Esophagus (tissue), 2 donors: ENCODE measurements at regions not wholly inside any gene's neighbourhood (a gene's known extent, or its start where the extent isn't known, plus 50 kb on each side); places are given as distances from the start of the nearest gene placed in this dataset.
"Not testable (repeated sequence)": the region's sequence is repeated elsewhere in the genome, so short reads cannot be mapped to it uniquely, and the experiment has no call there.

Experiments
- H3K27ac ChIP-seq, 2 donors: one replicate each; pipeline ENCODE4 v1.5.1; 2013; ENCODE audit warnings: low read depth in 2 of 2, mild to moderate bottlenecking in 2 of 2, inconsistent platforms in 1 of 2, low read length in 1 of 2, moderate library complexity in 1 of 2
- H3K27me3 ChIP-seq, 2 donors: one replicate each; pipeline ENCODE4 v1.6.1; 2013; ENCODE audit warnings: low read length in 2 of 2, control low read depth in 1 of 2, mild to moderate bottlenecking in 1 of 2; ENCODE audit not compliant: insufficient read depth in 2 of 2, control insufficient read depth in 1 of 2
- H3K36me3 ChIP-seq, 2 donors: one replicate each; pipeline ENCODE4 v1.6.1; 2013; ENCODE audit warnings: low read length in 1 of 2; ENCODE audit not compliant: control insufficient read depth in 2 of 2, insufficient read depth in 2 of 2
- H3K4me1 ChIP-seq, 2 donors: one replicate each; pipeline ENCODE4 v1.6.1; 2013; ENCODE audit warnings: low read length in 1 of 2; ENCODE audit not compliant: control insufficient read depth in 2 of 2, insufficient read depth in 2 of 2
- H3K4me3 ChIP-seq, 2 donors: one replicate each; pipeline ENCODE4 v1.5.1; 2013; ENCODE audit warnings: low read length in 2 of 2, mild to moderate bottlenecking in 2 of 2, low read depth in 1 of 2, moderate library complexity in 1 of 2
- H3K9me3 ChIP-seq, 2 donors: one replicate each; pipeline ENCODE4 v1.6.1; 2013; ENCODE audit warnings: mild to moderate bottlenecking in 2 of 2, low read depth in 1 of 2, low read length in 1 of 2, moderate library complexity in 1 of 2; ENCODE audit not compliant: control insufficient read depth in 2 of 2, insufficient read depth in 1 of 2
- WGBS, 2 donors: extraction: QIAGEN DNeasy Blood & Tissue Kit; methylation state at CpG; one replicate each; pipeline ENCODE4 v1.1.7; 2013; 5-methylcytosine and 5-hydroxymethylcytosine counted together
- donor health status: healthy with polysubstance abuse.
- donor health status: Bipolar disorder and iron deficiency.

DNA sequence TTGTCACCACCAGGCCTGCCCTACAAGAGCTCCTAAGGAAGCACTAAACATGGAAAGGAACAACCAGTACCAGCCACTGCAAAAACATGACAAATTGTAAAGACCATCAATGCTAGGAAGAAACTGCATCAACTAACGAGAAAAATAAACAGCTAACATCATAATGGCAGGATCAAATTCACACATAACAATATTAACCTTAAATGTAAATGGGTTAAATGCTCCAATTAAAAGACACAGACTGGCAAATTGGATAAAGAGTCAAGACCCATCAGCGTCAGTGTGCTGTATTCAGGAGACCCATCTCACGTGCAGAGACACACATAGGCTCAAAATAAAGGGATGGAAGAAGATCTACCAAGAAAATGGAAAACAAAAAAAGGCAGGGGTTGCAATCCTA is 77.0 kb upstream of the SAMSN1 start:
- WGBS, 2 donors = 68 to 79% methylated on average over 3 of the region's 3 CpGs
- not testable (repeated sequence) for H3K27me3 ChIP-seq, H3K4me1 ChIP-seq, H3K4me3 ChIP-seq, H3K9me3 ChIP-seq, H3K27ac ChIP-seq, H3K36me3 ChIP-seq

GRCh38 chr21:14620152-14620551 is 74.0 kb upstream of the SAMSN1 start:
- WGBS, 2 donors = 39 to 48% methylated on average over 2 of the region's 2 CpGs
- Histone ChIP-seq H3K27ac (no peak overlapping the region), H3K27me3 (no peaks in the 10 kb centered on the region), H3K4me3 (no peak overlapping the region), H3K4me1 (no peaks in the 10 kb centered on the region), H3K9me3 (no peaks in the 10 kb centered on the region), H3K36me3 (no peaks in the 10 kb centered on the region)

DNA sequence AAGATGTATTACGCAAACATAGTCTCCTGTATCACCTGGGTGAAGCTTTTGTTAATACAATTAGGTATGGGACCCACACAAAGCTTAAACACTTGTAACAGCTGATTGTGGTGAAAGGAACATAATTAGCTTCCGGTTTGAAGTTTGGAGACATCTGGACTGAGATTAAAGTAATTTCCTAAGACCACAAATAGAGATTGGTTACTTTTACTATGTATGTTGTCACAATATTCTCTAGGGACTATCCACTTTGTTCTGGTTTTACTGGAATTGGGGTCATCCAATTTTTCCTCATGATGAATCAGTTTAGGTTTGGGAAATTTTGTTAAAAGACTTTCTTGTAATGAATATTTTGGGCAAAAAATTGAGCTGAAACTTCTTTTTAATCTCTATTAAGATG is 71.8 kb upstream of the SAMSN1 start:
- H3K4me1 ChIP-seq = no peaks in the 10 kb centered on the region
- H3K36me3 ChIP-seq = no peaks in the 10 kb centered on the region
- no peaks in the 10 kb centered on the region for H3K9me3 ChIP-seq
- H3K27me3 ChIP-seq = no peaks in the 10 kb centered on the region
- no peak overlapping the region for H3K4me3 ChIP-seq
- H3K27ac ChIP-seq = no peak overlapping the region
- WGBS, 2 donors = 74 to 77% methylated on average over 2 of the region's 2 CpGs

GRCh38 chr21:14617040-14617393 is 70.9 kb upstream of the SAMSN1 start:
- H3K36me3 ChIP-seq = no peaks in the 10 kb centered on the region
- H3K9me3 ChIP-seq = no peaks in the 10 kb centered on the region
- no peak overlapping the region for H3K4me3 ChIP-seq
- 47 to 54% methylated on average over 2 of the region's 2 CpGs for WGBS, 2 donors
- H3K27ac ChIP-seq = no peak overlapping the region
- H3K4me1 ChIP-seq = no peaks in the 10 kb centered on the region
- no peaks in the 10 kb centered on the region for H3K27me3 ChIP-seq

GRCh38 chr21:14616380-14617039 is 70.4 kb upstream of the SAMSN1 start:
- no peaks in the 10 kb centered on the region for H3K4me1 ChIP-seq
- no peaks in the 10 kb centered on the region for H3K36me3 ChIP-seq
- H3K27me3 ChIP-seq = no peaks in the 10 kb centered on the region
- H3K9me3 ChIP-seq = no peaks in the 10 kb centered on the region
- no peak overlapping the region for H3K4me3 ChIP-seq
- 44 to 55% methylated on average over 4 of the region's 4 CpGs for WGBS, 2 donors
- H3K27ac ChIP-seq = no peak overlapping the region

DNA sequence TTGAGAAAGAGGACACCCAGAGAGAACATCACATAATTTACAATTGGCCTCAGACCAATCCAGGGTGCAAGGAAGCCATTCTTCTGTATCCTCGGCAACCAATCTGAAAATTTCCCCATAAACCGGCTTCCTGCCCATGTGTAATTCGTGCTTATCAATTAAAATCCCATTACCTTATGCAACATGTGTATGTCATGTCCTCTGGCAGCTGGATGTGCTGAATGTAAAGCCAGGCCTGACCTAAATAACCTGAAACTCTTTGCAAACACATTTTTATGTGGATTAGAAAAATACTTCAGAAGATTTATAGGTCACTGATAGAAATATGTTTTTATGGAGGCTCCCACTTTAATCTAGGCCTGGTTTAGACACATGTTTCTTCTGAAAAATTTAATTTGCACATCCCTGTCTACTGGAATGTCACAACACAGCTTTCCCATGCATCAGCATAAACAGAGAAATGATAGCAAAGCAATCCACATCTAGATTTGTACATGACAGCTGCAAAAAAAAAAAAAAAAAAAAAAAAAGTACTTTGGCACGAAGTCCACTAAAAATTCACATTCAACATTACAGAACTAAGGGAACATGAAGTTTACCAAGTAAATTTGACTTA is 69.4 kb upstream of the SAMSN1 start:
- no peak overlapping the region for H3K27ac ChIP-seq
- no peaks in the 10 kb centered on the region for H3K36me3 ChIP-seq
- no peak overlapping the region for H3K4me3 ChIP-seq
- H3K27me3 ChIP-seq = no peaks in the 10 kb centered on the region
- 64 to 72% methylated on average over 4 of the region's 4 CpGs for WGBS, 2 donors
- H3K9me3 ChIP-seq = no peaks in the 10 kb centered on the region
- no peaks in the 10 kb centered on the region for H3K4me1 ChIP-seq

DNA sequence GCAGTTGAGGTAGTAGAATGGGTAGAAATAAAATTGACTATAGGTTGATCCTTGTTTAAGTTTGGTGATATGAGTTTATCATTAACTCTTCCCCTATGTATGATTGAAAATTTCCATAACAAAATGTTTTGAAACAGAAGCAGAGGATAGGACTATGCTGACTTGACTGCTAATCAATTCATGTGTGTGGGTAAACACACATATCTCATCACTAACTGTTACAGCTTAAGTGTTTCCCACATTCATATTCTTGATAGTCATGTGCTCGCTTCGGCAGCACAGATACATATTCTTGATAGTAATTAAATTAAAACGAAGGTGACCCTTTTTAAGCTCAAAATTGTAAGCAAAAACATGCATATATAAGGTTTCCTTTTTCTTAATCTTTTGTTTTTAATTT is 68.2 kb upstream of the SAMSN1 start:
- H3K27ac ChIP-seq = no peak overlapping the region
- H3K4me3 ChIP-seq = no peak overlapping the region
- H3K27me3 ChIP-seq = no peaks in the 10 kb centered on the region
- no peaks in the 10 kb centered on the region for H3K9me3 ChIP-seq
- WGBS, 2 donors = 60 to 75% methylated on average over 3 of the region's 3 CpGs
- no peaks in the 10 kb centered on the region for H3K36me3 ChIP-seq
- no peaks in the 10 kb centered on the region for H3K4me1 ChIP-seq

DNA sequence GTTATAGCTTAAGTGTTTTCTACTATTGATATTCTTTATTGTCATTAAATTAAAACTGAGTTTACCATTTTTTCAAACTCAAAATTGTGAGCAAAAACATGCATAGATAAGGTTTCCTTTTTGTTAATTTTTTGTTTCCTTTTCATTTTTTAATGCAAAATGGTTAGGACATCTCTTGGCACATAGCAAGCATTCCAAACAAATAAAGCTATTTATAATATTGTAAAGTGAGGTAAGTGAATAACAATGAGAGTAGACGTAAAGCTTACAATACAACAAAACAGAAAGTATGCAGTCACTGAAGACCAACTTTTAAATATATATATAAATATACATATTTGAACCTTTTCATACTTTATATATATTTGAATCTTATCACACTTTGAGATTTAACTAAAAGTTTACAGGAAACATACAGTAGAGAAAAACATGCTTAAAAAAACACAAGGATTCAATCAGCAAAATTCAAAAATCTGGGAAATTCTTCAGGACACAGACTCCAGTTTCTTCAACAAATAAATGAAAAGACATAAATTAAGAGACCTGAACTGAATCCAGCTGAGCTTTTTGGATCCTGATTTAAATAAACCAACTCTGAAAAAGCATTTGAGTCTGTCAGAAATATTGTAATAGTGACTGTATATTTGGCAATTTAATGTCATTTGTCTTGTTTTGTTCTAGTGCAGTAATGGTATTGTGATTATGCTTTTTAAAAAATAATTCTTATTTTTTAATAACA is 67.5 kb upstream of the SAMSN1 start:
- no peak overlapping the region for H3K4me3 ChIP-seq
- H3K9me3 ChIP-seq = no peaks in the 10 kb centered on the region
- 41 to 52% methylated on average over 1 of the region's 1 CpG for WGBS, 2 donors
- H3K27me3 ChIP-seq = no peaks in the 10 kb centered on the region
- no peaks in the 10 kb centered on the region for H3K4me1 ChIP-seq
- H3K36me3 ChIP-seq = no peaks in the 10 kb centered on the region
- no peak overlapping the region for H3K27ac ChIP-seq

GRCh38 chr21:14610119-14610518 is 64.0 kb upstream of the SAMSN1 start:
- not testable (repeated sequence) for H3K9me3 ChIP-seq, H3K4me3 ChIP-seq, H3K4me1 ChIP-seq, H3K27me3 ChIP-seq, H3K36me3 ChIP-seq, H3K27ac ChIP-seq
- 80 to 87% methylated on average over 6 of the region's 6 CpGs for WGBS, 2 donors

DNA sequence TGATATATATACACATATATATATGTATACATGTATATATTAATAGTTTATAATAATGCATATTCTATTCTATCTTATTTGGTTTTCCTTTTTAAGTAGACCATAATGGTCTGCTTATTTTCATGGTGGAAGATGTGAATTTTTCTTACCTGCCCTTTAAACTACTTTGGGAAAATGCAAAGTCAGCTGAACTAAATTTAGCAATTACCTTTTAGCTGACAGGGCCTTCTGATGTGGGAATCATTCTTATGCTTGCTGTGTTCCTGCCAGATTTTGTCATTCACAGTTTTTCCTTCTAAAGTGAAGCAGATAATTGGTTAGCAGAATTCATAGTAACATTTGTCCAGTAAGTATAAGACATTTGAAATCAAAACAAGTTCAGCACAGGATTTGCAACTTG is 63.2 kb upstream of the SAMSN1 start:
- H3K27ac ChIP-seq = no peak overlapping the region
- no peaks in the 10 kb centered on the region for H3K27me3 ChIP-seq
- H3K36me3 ChIP-seq = no peaks in the 10 kb centered on the region
- no peaks in the 10 kb centered on the region for H3K4me1 ChIP-seq
- H3K9me3 ChIP-seq = peaks cover 0 to 3% of the 10 kb centered on the region in 2 donors
- H3K4me3 ChIP-seq = no peak overlapping the region
